HG02981 (cell line): ENCODE measurements at regions not wholly inside any gene's neighbourhood (a gene's known extent, or its start where the extent isn't known, plus 50 kb on each side); places are given as distances from the start of the nearest gene placed in this dataset.
"Not testable (repeated sequence)": the region's sequence is repeated elsewhere in the genome, so short reads cannot be mapped to it uniquely, and the experiment has no call there.

Experiments
- ATAC-seq: cut with Tn5 transposase; IDR thresholded peaks from one replicate; pipeline ENCODE4 v1.9.1; 2021; ENCODE audit warnings: mild to moderate bottlenecking, moderate library complexity; ENCODE audit not compliant: unreplicated experiment

- ATAC-seq: no peak
Measured at GRCh38 chr7:155227788-155228458, 69.8 kb upstream of the INSIG1 start.

- ATAC-seq: no peak
Measured at GRCh38 chr7:155228459-155228845, 69.2 kb upstream of the INSIG1 start.

GRCh38 chr7:155228894-155229293 lies 68.8 kb upstream of the INSIG1 start:
- ATAC-seq: no peak

- ATAC-seq: no peak
Measured at GRCh38 chr7:155229548-155230168, 68.0 kb upstream of the INSIG1 start.

- ATAC-seq: no peak
Measured at GRCh38 chr7:155230169-155230593, 67.5 kb upstream of the INSIG1 start.

- no peak for ATAC-seq
Measured at GRCh38 chr7:155231241-155231800, 66.4 kb upstream of the INSIG1 start.

- no peak for ATAC-seq
Measured at GRCh38 chr7:155231941-155232340, 65.7 kb upstream of the INSIG1 start.

- no peak for ATAC-seq
Measured at GRCh38 chr7:155232911-155233310, 64.8 kb upstream of the INSIG1 start.

- no peak for ATAC-seq
Measured at GRCh38 chr7:155233311-155234157, 64.1 kb upstream of the INSIG1 start.

GRCh38 chr7:155234158-155234492 lies 63.6 kb upstream of the INSIG1 start:
- ATAC-seq: no peak

- no peak for ATAC-seq
Measured at GRCh38 chr7:155234950-155235789, 62.5 kb upstream of the INSIG1 start.

- ATAC-seq: no peak
Measured at GRCh38 chr7:155236386-155236785, 61.3 kb upstream of the INSIG1 start.

- no peak for ATAC-seq
Measured at GRCh38 chr7:155237297-155237696, 60.4 kb upstream of the INSIG1 start.

- no peak for ATAC-seq
Measured at GRCh38 chr7:155237730-155238129, 59.9 kb upstream of the INSIG1 start.

- ATAC-seq: not testable (repeated sequence)
Measured at GRCh38 chr7:155239431-155240087, 58.1 kb upstream of the INSIG1 start.

- ATAC-seq: no peak
Measured at GRCh38 chr7:155244675-155245074, 53.0 kb upstream of the INSIG1 start.

- no peak for ATAC-seq
Measured at GRCh38 chr7:155247479-155248365, 50.0 kb upstream of the INSIG1 start.
